ENCODE measurements at regions not wholly inside any gene's neighbourhood (a gene's known extent, or its start where the extent isn't known, plus 50 kb on each side); places are given as distances from the start of the nearest gene placed in this dataset.
A peak's percentile ranks its signal among the peaks of the same experiment; 100 is the strongest.

GRCh38 chr9:89718176-89718575 is 113.4 kb downstream of the GADD45G start:
- H3K27ac ChIP-seq (ENCODE audit: low read depth in 1 of 2, low read length in 2 of 2) = no peak overlapping the region
- peak overlapping the region; percentile 30 for H2AFZ ChIP-seq (ENCODE audit: insufficient read depth, low read depth, low read length, poor library complexity, severe bottlenecking)
- no peak overlapping the region for H3K4me3 ChIP-seq (replicated peaks in 1 of 3; ENCODE audit: low read depth in 2 of 3, low read length in 3 of 3)
- TF ChIP-seq, protein P1, sequence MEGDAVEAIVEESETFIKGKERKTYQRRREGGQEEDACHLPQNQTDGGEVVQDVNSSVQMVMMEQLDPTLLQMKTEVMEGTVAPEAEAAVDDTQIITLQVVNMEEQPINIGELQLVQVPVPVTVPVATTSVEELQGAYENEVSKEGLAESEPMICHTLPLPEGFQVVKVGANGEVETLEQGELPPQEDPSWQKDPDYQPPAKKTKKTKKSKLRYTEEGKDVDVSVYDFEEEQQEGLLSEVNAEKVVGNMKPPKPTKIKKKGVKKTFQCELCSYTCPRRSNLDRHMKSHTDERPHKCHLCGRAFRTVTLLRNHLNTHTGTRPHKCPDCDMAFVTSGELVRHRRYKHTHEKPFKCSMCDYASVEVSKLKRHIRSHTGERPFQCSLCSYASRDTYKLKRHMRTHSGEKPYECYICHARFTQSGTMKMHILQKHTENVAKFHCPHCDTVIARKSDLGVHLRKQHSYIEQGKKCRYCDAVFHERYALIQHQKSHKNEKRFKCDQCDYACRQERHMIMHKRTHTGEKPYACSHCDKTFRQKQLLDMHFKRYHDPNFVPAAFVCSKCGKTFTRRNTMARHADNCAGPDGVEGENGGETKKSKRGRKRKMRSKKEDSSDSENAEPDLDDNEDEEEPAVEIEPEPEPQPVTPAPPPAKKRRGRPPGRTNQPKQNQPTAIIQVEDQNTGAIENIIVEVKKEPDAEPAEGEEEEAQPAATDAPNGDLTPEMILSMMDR (IDR thresholded peaks at IDR 0.05) = no peak
- H3K9me3 ChIP-seq (replicated peaks in 1 of 2; ENCODE audit: control insufficient read depth in 1 of 2, insufficient read depth in 1 of 2, low read length in 2 of 2) = peaks cover 0 to 6% of the 10 kb centered on the region in 2 donors
- intact Hi-C loops (cut with micrococcal nuclease) = no loop called here
- no peaks in the 10 kb centered on the region for H3K27me3 ChIP-seq (ENCODE audit: control insufficient read depth in 2 of 2, insufficient read depth in 2 of 2, low read length in 2 of 2)
- Mint-ChIP-seq H3K4me1 (peaks cover 62% of the 10 kb centered on the region), H3K4me3 (no peak overlapping the region), H3K27me3 (ENCODE audit: low read depth in 3 of 3) (no peaks in the 10 kb centered on the region), H3K36me3 (no peaks in the 10 kb centered on the region), H3K27ac (no peak overlapping the region), H3K9me3 (peaks cover 0 to 6% (median 4%) of the 10 kb centered on the region in 7 donors)
- no peaks in the 10 kb centered on the region for H3K36me3 ChIP-seq (replicated peaks in 1 of 2; ENCODE audit: control insufficient read depth in 1 of 2, insufficient read depth in 2 of 2, low read length in 2 of 2)
- no peak overlapping the region for H3K9ac ChIP-seq (ENCODE audit: insufficient read depth, low read length, poor library complexity, severe bottlenecking)
- DNase-seq = no peak
- peaks cover 26 to 37% of the 10 kb centered on the region in 2 donors for H3K4me1 ChIP-seq (ENCODE audit: control insufficient read depth in 1 of 2, insufficient read depth in 2 of 2, low read length in 2 of 2)
- no peaks in the 10 kb centered on the region for H4K20me1 ChIP-seq (ENCODE audit: insufficient read depth, low read length)
- no peak overlapping the region for H3K4me2 ChIP-seq (replicated peaks; ENCODE audit: extremely low read depth, low read length, poor library complexity, severe bottlenecking)
- WGBS (ENCODE audit: insufficient coverage) = 97% methylated on average over 3 of the region's 3 CpGs
- H3K79me2 ChIP-seq (ENCODE audit: insufficient read depth, low read length) = no peaks in the 10 kb centered on the region

DNA sequence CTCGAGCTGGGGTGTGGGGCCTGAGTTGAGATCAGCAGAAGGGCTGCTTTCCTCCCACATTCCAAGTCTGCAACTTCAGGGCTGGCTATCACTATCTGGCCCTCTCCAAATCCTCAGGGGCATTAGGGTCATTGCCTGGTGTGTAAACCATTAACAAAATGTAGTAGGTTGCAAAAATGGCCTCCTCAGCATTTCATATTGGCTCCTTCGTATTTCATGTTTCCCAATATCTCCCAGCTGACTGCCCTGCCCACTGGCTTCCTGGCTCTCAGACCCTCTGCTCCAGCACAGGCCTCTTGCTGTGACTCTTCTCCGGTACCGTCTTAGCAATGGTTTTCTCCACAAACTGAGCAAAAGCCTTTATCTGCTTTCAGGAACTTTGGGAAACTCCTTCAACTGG is 113.8 kb downstream of the GADD45G start:
- Histone ChIP-seq H3K9ac (ENCODE audit: insufficient read depth, low read length, poor library complexity, severe bottlenecking) (no peak overlapping the region), H3K4me3 (replicated peaks in 1 of 3; ENCODE audit: low read depth in 2 of 3, low read length in 3 of 3) (no peak overlapping the region), H2AFZ (ENCODE audit: insufficient read depth, low read depth, low read length, poor library complexity, severe bottlenecking) (peak overlapping the region; percentile 30), H3K4me1 (ENCODE audit: control insufficient read depth in 1 of 2, insufficient read depth in 2 of 2, low read length in 2 of 2) (peaks cover 26 to 37% of the 10 kb centered on the region in 2 donors), H3K79me2 (ENCODE audit: insufficient read depth, low read length) (no peaks in the 10 kb centered on the region), H3K36me3 (replicated peaks in 1 of 2; ENCODE audit: control insufficient read depth in 1 of 2, insufficient read depth in 2 of 2, low read length in 2 of 2) (no peaks in the 10 kb centered on the region), H3K4me2 (replicated peaks; ENCODE audit: extremely low read depth, low read length, poor library complexity, severe bottlenecking) (no peak overlapping the region), H3K9me3 (replicated peaks in 1 of 2; ENCODE audit: control insufficient read depth in 1 of 2, insufficient read depth in 1 of 2, low read length in 2 of 2) (peaks cover 0 to 6% of the 10 kb centered on the region in 2 donors), H4K20me1 (ENCODE audit: insufficient read depth, low read length) (no peaks in the 10 kb centered on the region), H3K27me3 (ENCODE audit: control insufficient read depth in 2 of 2, insufficient read depth in 2 of 2, low read length in 2 of 2) (no peaks in the 10 kb centered on the region), H3K27ac (ENCODE audit: low read depth in 1 of 2, low read length in 2 of 2) (no peak overlapping the region)
- 71% methylated on average over 3 of the region's 4 CpGs for WGBS (ENCODE audit: insufficient coverage)
- H3K4me1 Mint-ChIP-seq = peaks cover 62% of the 10 kb centered on the region
- peaks cover 0 to 6% (median 4%) of the 10 kb centered on the region in 7 donors for H3K9me3 Mint-ChIP-seq
- no peak for DNase-seq
- no peak overlapping the region for H3K4me3 Mint-ChIP-seq
- intact Hi-C loops (cut with micrococcal nuclease) = no loop called here
- H3K27ac Mint-ChIP-seq = peak overlapping the region in 1 of 7 donors; percentile 43
- TF ChIP-seq, protein P1 (IDR thresholded peaks at IDR 0.05) = no peak
- H3K36me3 Mint-ChIP-seq = no peaks in the 10 kb centered on the region
- no peaks in the 10 kb centered on the region for H3K27me3 Mint-ChIP-seq (ENCODE audit: low read depth in 3 of 3)
